Neutrophil (primary cell): ENCODE measurements at regions not wholly inside any gene's neighbourhood (a gene's known extent, or its start where the extent isn't known, plus 50 kb on each side); places are given as distances from the start of the nearest gene placed in this dataset.

Source experiments
- H3K27ac ChIP-seq: fragments of 200-600 bp; sonication (generic); 2 replicates; pipeline ENCODE4 v1.5.1; 2016; ENCODE audit warnings: mild to moderate bottlenecking, moderate library complexity
- H3K27me3 ChIP-seq: fragments of 200-600 bp; sonication (generic); 2 replicates; pipeline ENCODE4 v1.6.0; 2016; ENCODE audit warnings: mild to moderate bottlenecking
- H3K36me3 ChIP-seq: fragments of 200-600 bp; sonication (generic); 2 replicates; pipeline ENCODE4 v1.5.1; 2017
- H3K4me1 ChIP-seq, 2 experiments: fragments of 200-600 bp in 1 of 2; sonication (generic) in 1 of 2; 1 replicate in 1 of 2; 2 replicates in 1 of 2; pipeline versions ENCODE4 v1.5.1 to v1.6.1; 2013 to 2016; ENCODE audit warnings: low read depth in 1 of 2, low read length in 1 of 2, mild to moderate bottlenecking in 1 of 2, moderate library complexity in 1 of 2; ENCODE audit not compliant: control insufficient read depth in 1 of 2, insufficient read depth in 1 of 2
- H3K4me3 ChIP-seq, 2 experiments: fragments of 200-600 bp in 1 of 2; sonication (generic) in 1 of 2; 1 replicate in 1 of 2; 2 replicates in 1 of 2; pipeline ENCODE4 v1.5.1; 2013 to 2016; ENCODE audit warnings: low read depth in 1 of 2, low read length in 1 of 2, mild to moderate bottlenecking in 1 of 2, moderate library complexity in 1 of 2
- H3K9me3 ChIP-seq: fragments of 200-600 bp; sonication (generic); 2 replicates; pipeline ENCODE4 v1.5.1; 2016
- CTCF ChIP-seq: fragments of 200-600 bp; sonication (generic); IDR thresholded peaks from 2 replicates; pipeline ENCODE4 v1.5.1; 2016; ENCODE audit warnings: antibody characterized with exemption

DNA sequence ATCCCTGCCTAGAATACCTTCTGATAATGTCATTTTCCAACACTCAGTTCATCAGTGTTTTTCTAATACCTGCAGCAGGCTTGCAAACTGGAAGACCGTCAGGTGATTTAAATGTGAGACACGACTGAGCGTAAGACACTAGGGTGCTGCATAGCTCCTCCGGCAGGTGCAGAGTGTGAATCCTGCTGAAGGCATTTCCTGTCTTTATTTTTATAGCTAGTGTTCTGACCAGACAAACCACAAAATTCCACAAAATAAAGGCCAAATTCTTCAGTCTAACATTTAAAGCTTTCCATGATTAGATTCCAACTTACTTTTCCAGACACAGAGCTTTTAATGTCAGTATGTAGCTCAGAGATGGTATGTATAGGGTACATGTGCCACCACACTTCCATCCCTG, 70.7 kb downstream of the BBS10 start:
- H3K27ac ChIP-seq: no peak overlapping the region
- no peaks in the 10 kb centered on the region for H3K9me3 ChIP-seq
- peaks cover 0 to 6% of the 10 kb centered on the region in 2 experiments for H3K4me1 ChIP-seq
- H3K4me3 ChIP-seq: no peak overlapping the region
- peaks cover 33% of the 10 kb centered on the region for H3K27me3 ChIP-seq
- no peaks in the 10 kb centered on the region for H3K36me3 ChIP-seq
- TF ChIP-seq CTCF: no peak

DNA sequence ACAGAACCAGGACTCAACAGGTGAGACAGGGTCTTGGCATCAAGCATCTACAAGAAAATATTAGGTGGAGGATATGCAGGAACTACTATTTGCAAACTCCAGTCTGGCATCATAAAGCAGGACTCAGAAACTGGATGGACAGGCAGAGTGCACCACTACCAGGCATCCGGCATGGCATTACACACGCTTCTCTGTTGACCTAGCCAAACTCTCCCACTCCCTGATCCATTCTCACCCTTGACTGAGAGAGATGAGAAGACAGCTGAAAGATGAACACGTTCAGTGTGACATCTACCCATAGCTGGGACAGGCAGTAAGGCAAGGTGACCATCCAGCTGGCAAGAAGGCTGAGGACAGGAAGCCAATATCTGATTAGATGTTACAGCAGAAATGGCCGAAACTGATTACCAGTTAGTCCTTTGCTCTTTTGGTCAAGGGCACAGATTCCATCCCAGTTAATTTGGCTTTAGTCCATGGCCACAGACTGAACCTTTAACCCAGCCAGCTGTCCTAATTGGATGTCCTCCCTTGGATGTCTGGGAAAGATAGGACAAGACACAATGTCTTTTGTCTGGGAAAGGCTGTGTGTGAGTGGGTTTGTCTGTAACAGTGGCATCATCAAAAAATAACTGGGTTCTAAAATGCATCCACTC, 71.6 kb downstream of the BBS10 start:
- H3K4me3 ChIP-seq: no peak overlapping the region
- H3K27ac ChIP-seq: no peak overlapping the region
- H3K27me3 ChIP-seq: peaks cover 30% of the 10 kb centered on the region
- H3K4me1 ChIP-seq: peaks cover 0 to 6% of the 10 kb centered on the region in 2 experiments
- H3K36me3 ChIP-seq: no peaks in the 10 kb centered on the region
- no peaks in the 10 kb centered on the region for H3K9me3 ChIP-seq
- no peak for TF ChIP-seq CTCF

- Histone ChIP-seq H3K36me3 (no peaks in the 10 kb centered on the region), H3K4me3 (no peak overlapping the region), H3K27me3 (peaks cover 19% of the 10 kb centered on the region), H3K9me3 (no peaks in the 10 kb centered on the region), H3K4me1 (peaks cover 0 to 6% of the 10 kb centered on the region in 2 experiments), H3K27ac (no peak overlapping the region)
- TF ChIP-seq CTCF: no peak
These were observed 72.6 kb downstream of the BBS10 start for GRCh38 chr12:76275511-76276093.

DNA sequence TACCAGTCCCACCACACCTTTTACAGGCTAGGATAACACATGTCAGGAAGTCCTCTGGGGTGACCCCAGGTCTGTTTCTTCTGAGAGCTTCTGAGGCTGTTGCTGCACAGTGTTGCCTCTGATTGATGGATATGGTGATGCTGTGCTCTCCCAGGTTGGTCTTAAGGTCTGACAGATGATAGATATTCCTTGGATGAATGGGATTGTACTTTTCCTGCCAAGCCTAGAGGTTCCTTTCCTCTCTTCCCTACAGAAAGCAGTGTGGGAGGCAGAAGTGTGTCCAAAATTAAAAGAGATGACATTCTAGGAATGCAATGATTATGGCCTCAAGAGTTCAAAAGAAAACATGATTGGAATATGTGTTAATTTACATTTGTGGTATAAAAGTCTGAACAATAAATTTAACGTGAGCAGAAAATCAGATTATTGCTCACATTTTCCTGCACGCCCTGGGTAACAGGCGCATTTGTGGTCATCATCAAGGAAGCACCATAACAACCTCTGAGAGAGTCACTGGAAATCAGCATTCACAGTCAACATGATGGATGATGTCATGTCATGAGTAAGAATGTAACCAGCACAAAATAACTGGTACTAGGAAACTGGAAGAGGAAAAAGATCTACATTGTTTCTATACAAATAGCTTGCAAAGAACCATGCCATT, 73.7 kb downstream of the BBS10 start:
- H3K27me3 ChIP-seq: peaks cover 9% of the 10 kb centered on the region
- no peaks in the 10 kb centered on the region for H3K9me3 ChIP-seq
- H3K4me1 ChIP-seq: peaks cover 0 to 6% of the 10 kb centered on the region in 2 experiments
- no peak overlapping the region for H3K27ac ChIP-seq
- no peaks in the 10 kb centered on the region for H3K36me3 ChIP-seq
- H3K4me3 ChIP-seq: no peak overlapping the region
- TF ChIP-seq CTCF: no peak

- H3K4me3 ChIP-seq: no peak overlapping the region
- H3K36me3 ChIP-seq: no peaks in the 10 kb centered on the region
- H3K9me3 ChIP-seq: no peaks in the 10 kb centered on the region
- no peak overlapping the region for H3K27ac ChIP-seq
- peaks cover 0 to 6% of the 10 kb centered on the region in 2 experiments for H3K4me1 ChIP-seq
- no peak for TF ChIP-seq CTCF
- no peaks in the 10 kb centered on the region for H3K27me3 ChIP-seq
These were observed 75.9 kb downstream of the BBS10 start for GRCh38 chr12:76272287-76272686.
